ENCODE measurements at regions not wholly inside any gene's neighbourhood (a gene's known extent, or its start where the extent isn't known, plus 50 kb on each side); places are given as distances from the start of the nearest gene placed in this dataset.

GRCh38 chr16:72474501-72475123, 302.7 kb upstream of the PMFBP1 start:
- in situ Hi-C loops (cut with MboI; ENCODE audit: low pct_unique_long_range_greater_than_20kb, low sequenced_read_pairs, unreplicated experiment): loop anchor here (25.0 kb wide), 1 partner anchor 713 kb away; no protein-coding TSS in a partner anchor
- no peak for DNase-seq (ENCODE audit: low spot score)
- TF ChIP-seq CTCF (IDR thresholded peaks at IDR 0.05; ENCODE audit: extremely low read depth, insufficient read depth, missing control alignments): no peak

GRCh38 chr16:72473631-72474030, 301.7 kb upstream of the PMFBP1 start:
- no peak for TF ChIP-seq CTCF (IDR thresholded peaks at IDR 0.05; ENCODE audit: extremely low read depth, insufficient read depth, missing control alignments)
- in situ Hi-C loops (cut with MboI; ENCODE audit: low pct_unique_long_range_greater_than_20kb, low sequenced_read_pairs, unreplicated experiment): no loop called here
- no peak for DNase-seq (ENCODE audit: low spot score)

GRCh38 chr16:72471317-72471924, 299.5 kb upstream of the PMFBP1 start:
- TF ChIP-seq CTCF (IDR thresholded peaks at IDR 0.05; ENCODE audit: extremely low read depth, insufficient read depth, missing control alignments): no peak

GRCh38 chr16:72470541-72470940, 298.6 kb upstream of the PMFBP1 start:
- no peak for TF ChIP-seq CTCF (IDR thresholded peaks at IDR 0.05; ENCODE audit: extremely low read depth, insufficient read depth, missing control alignments)
- DNase-seq (ENCODE audit: low spot score): no peak
- in situ Hi-C loops (cut with MboI; ENCODE audit: low pct_unique_long_range_greater_than_20kb, low sequenced_read_pairs, unreplicated experiment): no loop called here

More at GRCh38 chr16:72471317-72471924, 299.5 kb upstream of the PMFBP1 start:
- no peak for DNase-seq (ENCODE audit: low spot score)
- in situ Hi-C loops (cut with MboI; ENCODE audit: low pct_unique_long_range_greater_than_20kb, low sequenced_read_pairs, unreplicated experiment): no loop called here

GRCh38 chr16:72469932-72470331, 298.0 kb upstream of the PMFBP1 start:
- in situ Hi-C loops (cut with MboI; ENCODE audit: low pct_unique_long_range_greater_than_20kb, low sequenced_read_pairs, unreplicated experiment): loop anchor here (10.0 kb wide), 2 partner anchors 225 to 345 kb away; no protein-coding TSS in a partner anchor
- no peak for DNase-seq (ENCODE audit: low spot score)
- TF ChIP-seq CTCF (IDR thresholded peaks at IDR 0.05; ENCODE audit: extremely low read depth, insufficient read depth, missing control alignments): no peak

GRCh38 chr16:72468582-72468981, 296.6 kb upstream of the PMFBP1 start:
- TF ChIP-seq CTCF (IDR thresholded peaks at IDR 0.05; ENCODE audit: extremely low read depth, insufficient read depth, missing control alignments): no peak
- in situ Hi-C loops (cut with MboI; ENCODE audit: low pct_unique_long_range_greater_than_20kb, low sequenced_read_pairs, unreplicated experiment): loop anchor here (10.0 kb wide), 2 partner anchors 224 to 344 kb away; no protein-coding TSS in a partner anchor
- no peak for DNase-seq (ENCODE audit: low spot score)

Data from GM13977 (cell line).